PFSK-1 (cell line): ENCODE measurements at regions not wholly inside any gene's neighbourhood (a gene's known extent, or its start where the extent isn't known, plus 50 kb on each side); places are given as distances from the start of the nearest gene placed in this dataset.

Source experiments
- FOXP2 ChIP-seq: optimal IDR thresholded peaks from 2 replicates; pipeline ENCODE3; 2011; ENCODE audit warnings: borderline replicate concordance, control low read depth, inconsistent platforms; ENCODE audit not compliant: insufficient read depth; ENCODE audit errors: extremely low read length, extremely low read depth
- POLR2AphosphoS5 ChIP-seq: IDR thresholded peaks from 2 replicates; pipeline ENCODE4 v1.6.1; 2012; ENCODE audit warnings: low read depth, mild to moderate bottlenecking, control low read depth, low read length, moderate library complexity
- SIN3A ChIP-seq: IDR thresholded peaks from 2 replicates; pipeline ENCODE4 v1.6.1; 2012; ENCODE audit warnings: mild to moderate bottlenecking, low read length, moderate library complexity, borderline replicate concordance; ENCODE audit not compliant: insufficient read depth
- TAF1 ChIP-seq: IDR thresholded peaks from 2 replicates; pipeline ENCODE4 v1.6.1; 2012; ENCODE audit warnings: low read length, control low read depth, borderline replicate concordance; ENCODE audit not compliant: insufficient read depth
- TF ChIP-seq, protein P1 (sequence below), 2 experiments: IDR thresholded peaks; 2 replicates each; pipeline versions ENCODE4 v1.6.1 to v1.8.0; 2011 to 2012; ENCODE audit warnings: low read depth in 2 of 2, low read length in 2 of 2, control low read depth in 1 of 2, inconsistent platforms in 1 of 2, mild to moderate bottlenecking in 1 of 2, moderate library complexity in 1 of 2; ENCODE audit not compliant: insufficient read depth in 1 of 2

DNA sequence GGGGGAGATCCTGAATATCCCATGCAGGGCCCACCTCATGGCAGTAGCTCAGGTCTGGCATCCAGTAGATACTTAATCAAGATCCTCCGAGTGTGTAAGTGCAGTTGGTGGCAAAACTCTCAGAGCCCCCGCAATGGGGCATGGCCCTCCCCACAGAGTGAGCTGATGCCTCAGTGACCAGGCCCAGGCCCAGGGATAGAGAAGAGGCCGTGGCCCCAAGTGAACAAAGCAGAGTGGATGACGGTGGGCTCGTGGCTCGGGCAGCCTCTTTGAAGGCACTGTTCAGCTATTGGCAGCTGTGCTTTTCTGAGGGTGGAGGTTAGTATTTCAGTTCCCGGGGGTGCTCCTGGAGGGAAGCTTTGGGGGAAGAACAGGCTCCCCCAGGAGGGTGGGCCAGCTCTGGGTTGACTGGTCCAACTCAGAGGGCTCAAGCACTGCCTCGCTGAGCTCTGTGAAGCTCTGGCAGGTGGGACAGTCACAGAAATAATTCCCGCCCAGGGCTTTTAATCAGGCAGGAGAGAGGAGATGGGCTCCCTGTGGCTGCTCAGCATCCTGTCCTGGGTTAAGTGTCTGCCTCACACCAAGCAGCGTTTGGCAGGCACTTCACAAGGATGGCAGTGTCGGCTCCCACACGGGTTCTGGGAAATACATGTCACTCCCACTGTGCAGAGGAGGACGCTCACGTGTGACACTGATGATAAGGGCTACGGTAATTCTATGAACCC, 583.6 kb downstream of the TCERG1L start:
- TF ChIP-seq, protein P1, sequence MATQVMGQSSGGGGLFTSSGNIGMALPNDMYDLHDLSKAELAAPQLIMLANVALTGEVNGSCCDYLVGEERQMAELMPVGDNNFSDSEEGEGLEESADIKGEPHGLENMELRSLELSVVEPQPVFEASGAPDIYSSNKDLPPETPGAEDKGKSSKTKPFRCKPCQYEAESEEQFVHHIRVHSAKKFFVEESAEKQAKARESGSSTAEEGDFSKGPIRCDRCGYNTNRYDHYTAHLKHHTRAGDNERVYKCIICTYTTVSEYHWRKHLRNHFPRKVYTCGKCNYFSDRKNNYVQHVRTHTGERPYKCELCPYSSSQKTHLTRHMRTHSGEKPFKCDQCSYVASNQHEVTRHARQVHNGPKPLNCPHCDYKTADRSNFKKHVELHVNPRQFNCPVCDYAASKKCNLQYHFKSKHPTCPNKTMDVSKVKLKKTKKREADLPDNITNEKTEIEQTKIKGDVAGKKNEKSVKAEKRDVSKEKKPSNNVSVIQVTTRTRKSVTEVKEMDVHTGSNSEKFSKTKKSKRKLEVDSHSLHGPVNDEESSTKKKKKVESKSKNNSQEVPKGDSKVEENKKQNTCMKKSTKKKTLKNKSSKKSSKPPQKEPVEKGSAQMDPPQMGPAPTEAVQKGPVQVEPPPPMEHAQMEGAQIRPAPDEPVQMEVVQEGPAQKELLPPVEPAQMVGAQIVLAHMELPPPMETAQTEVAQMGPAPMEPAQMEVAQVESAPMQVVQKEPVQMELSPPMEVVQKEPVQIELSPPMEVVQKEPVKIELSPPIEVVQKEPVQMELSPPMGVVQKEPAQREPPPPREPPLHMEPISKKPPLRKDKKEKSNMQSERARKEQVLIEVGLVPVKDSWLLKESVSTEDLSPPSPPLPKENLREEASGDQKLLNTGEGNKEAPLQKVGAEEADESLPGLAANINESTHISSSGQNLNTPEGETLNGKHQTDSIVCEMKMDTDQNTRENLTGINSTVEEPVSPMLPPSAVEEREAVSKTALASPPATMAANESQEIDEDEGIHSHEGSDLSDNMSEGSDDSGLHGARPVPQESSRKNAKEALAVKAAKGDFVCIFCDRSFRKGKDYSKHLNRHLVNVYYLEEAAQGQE (IDR thresholded peaks at IDR 0.05; ENCODE audit: insufficient read depth in 1 of 2, low read depth in 2 of 2, low read length in 2 of 2): no peak
- no peak for TF ChIP-seq FOXP2
- TF ChIP-seq SIN3A: no peak
- TF ChIP-seq TAF1: no peak
- TF ChIP-seq POLR2AphosphoS5: no peak

DNA sequence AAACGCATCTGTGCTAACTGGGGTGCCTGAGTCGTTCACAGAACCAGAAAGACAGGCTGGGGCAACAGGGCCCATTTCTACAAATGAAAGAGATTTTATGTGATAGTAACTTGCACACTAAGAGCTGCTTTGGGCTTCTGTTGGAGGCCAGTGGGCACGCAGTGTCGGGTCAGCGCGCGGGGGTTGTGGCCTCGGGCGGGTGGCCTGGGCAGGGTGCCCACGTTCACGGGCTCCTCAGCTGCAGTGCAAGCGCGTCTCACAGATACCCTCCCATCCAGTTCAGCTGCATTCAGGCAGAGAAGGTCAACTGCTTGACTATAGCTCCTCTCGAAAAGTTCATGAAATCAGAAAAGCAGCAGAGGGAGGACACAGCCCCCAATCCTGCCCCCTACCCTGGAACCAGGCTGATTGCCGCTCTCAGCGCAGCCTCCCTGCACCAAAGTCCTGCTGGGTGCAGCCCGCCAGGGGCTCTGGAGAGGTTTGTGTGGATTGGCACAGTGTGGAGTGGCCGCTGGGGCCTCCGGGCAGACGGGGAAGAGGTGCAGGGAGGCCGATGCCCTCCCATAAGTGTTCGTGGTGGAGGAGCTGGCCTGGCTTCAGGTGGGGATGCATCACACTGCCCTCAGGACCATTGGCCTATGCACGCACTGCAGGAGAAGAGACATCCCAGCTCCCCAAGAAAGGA, 582.8 kb downstream of the TCERG1L start:
- no peak for TF ChIP-seq POLR2AphosphoS5
- TF ChIP-seq SIN3A: no peak
- no peak for TF ChIP-seq FOXP2
- TF ChIP-seq, protein P1 (IDR thresholded peaks at IDR 0.05; ENCODE audit: insufficient read depth in 1 of 2, low read depth in 2 of 2, low read length in 2 of 2): no peak
- TF ChIP-seq TAF1: no peak

DNA sequence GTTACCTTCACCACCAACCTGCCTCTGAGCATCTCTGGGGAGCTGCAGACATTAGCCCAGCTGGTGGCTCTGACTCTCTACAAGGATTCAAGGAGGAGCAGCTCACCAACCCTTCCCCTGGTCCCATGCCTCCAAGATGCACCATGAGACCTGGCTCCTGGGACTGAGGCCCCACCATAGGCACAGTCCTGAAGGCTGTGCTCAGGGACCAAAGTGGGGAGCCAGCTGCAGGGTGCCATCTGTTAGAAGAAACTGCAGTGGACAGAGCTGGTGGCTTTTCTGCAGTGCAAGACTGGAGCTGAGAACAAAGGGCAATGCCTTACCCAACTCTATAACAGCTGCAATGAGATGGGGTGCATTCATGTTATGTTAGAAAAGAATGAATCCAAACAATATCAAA, 581.6 kb downstream of the TCERG1L start:
- TF ChIP-seq POLR2AphosphoS5: no peak
- no peak for TF ChIP-seq SIN3A
- TF ChIP-seq FOXP2: no peak
- TF ChIP-seq, protein P1 (IDR thresholded peaks at IDR 0.05; ENCODE audit: insufficient read depth in 1 of 2, low read depth in 2 of 2, low read length in 2 of 2): no peak
- TF ChIP-seq TAF1: no peak

DNA sequence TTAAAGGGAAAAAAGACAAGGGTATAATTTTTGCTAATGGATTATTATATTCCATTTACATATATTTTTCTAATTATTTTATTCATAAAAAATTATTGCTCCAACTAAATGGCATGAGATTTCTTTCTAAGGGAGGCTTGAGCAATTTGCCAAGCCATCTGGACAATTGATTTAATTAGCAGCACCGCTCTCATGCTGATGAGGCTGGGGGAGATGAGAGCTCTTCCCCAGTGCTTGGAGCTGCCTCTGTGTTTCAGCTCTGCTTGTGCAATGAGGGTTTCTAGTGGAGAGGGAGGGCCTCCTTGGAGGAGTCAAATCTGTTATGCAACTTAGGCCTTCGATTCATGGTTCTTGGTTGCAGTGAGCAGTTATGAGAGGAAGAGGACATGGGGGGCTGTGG, 574.3 kb downstream of the TCERG1L start:
- TF ChIP-seq FOXP2: no peak
- no peak for TF ChIP-seq SIN3A
- TF ChIP-seq POLR2AphosphoS5: no peak
- TF ChIP-seq, protein P1 (IDR thresholded peaks at IDR 0.05; ENCODE audit: insufficient read depth in 1 of 2, low read depth in 2 of 2, low read length in 2 of 2): no peak
- TF ChIP-seq TAF1: no peak
